GM19035 (cell line): ENCODE measurements at regions not wholly inside any gene's neighbourhood (a gene's known extent, or its start where the extent isn't known, plus 50 kb on each side); places are given as distances from the start of the nearest gene placed in this dataset.
"Not testable (repeated sequence)": the region's sequence is repeated elsewhere in the genome, so short reads cannot be mapped to it uniquely, and the experiment has no call there.

Experiments
- ATAC-seq: cut with Tn5 transposase; IDR thresholded peaks from one replicate; pipeline ENCODE4 v1.9.1; 2021; ENCODE audit not compliant: unreplicated experiment

GRCh38 chr7:23931633-23932032, 221.6 kb downstream of the STK31 start:
- no peak for ATAC-seq

DNA sequence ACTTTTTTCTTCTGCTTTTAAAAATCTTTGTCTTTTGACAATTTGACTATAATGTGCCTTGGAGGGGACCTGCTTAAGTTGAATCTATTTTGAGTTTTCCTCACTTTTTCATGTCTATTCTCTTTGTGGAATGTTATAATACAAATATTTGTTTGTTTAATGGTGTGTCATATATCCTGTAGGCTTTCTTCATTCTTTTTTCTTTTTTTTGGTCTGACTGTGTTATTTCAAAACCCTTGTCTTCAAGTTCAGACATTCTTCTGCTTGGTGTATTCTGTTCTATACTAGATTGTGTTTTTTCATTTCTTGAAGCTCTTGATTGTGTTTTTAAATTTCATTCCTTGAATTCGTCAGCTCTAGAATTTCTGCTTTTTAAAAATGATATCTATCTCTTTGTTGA, 228.2 kb downstream of the STK31 start:
- no peak for ATAC-seq

- ATAC-seq = peak; percentile 78
These were observed 229.0 kb downstream of the STK31 start for GRCh38 chr7:23938937-23939552.

GRCh38 chr7:23939747-23940146, 229.7 kb downstream of the STK31 start:
- ATAC-seq = not testable (repeated sequence)

GRCh38 chr7:23941551-23941950, 231.5 kb downstream of the STK31 start:
- ATAC-seq = no peak

- no peak for ATAC-seq
These were observed 232.0 kb downstream of the STK31 start for GRCh38 chr7:23942032-23942431.

DNA sequence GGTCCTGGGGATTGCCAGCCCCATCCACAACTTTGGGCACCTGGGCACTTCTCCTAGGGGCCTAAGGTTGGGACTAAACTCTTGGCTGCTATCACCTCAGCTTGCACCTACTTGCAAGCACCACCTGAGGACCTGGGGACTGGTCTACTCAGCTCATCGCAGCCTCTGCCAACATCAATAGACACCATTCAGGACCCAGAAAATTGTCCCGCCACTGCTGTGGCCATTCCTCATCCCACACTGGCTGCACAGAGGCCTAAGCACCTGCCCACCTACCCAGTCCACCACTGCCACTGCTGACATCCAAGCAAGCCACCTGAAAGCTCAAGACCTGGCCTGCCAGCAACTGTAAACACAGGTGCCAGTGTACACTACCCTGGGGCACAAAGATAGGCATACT, 234.1 kb downstream of the STK31 start:
- no peak for ATAC-seq

DNA sequence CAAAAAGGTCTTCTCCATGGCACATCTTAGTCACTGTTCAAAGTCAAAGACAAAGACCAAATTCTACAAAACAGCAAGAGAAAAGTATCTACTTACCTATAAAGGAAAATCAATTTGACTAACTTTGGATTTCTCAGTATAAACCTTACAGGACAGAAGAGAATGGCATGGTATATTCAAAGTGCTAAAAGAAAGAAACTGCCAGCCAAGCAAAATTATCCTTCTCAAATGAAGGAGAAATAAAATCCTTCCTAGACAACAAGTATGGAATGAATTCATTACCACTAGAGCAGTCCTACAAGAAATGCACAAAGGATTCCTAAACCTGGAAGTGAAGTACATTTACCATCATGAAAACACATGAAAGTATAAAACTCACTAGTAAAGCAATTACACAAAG, 235.5 kb downstream of the STK31 start:
- no peak for ATAC-seq

GRCh38 chr7:23955145-23955544, 245.1 kb downstream of the STK31 start:
- no peak for ATAC-seq

GRCh38 chr7:23955600-23956149, 245.7 kb downstream of the STK31 start:
- no peak for ATAC-seq

- ATAC-seq = no peak
These were observed 247.0 kb downstream of the STK31 start for GRCh38 chr7:23956772-23957576.

- ATAC-seq = no peak
These were observed 249.8 kb downstream of the STK31 start for GRCh38 chr7:23959821-23960220.

- no peak for ATAC-seq
These were observed 250.3 kb downstream of the STK31 start for GRCh38 chr7:23960361-23960760.

- no peak for ATAC-seq
These were observed 253.6 kb downstream of the STK31 start for GRCh38 chr7:23963461-23964165.

DNA sequence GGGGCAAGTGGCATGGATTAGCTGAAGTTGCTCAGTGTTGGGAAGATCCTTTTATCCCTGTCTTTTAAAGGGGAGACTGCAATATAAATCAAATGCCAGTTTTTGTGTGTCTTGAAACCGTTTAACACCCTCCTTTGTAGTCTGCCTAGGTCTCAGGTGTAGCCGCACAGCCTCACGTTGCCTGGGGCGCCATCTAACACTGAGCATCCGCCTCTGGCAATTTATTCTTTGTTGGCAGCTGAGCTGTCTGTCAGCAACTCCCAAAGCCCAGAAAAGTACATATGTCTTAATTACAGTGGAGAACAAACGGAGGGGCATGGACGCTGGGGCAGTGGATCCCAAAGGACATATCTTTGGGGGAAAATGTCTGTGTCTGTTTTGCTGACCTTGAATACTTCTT, 254.7 kb downstream of the STK31 start:
- ATAC-seq = no peak

- ATAC-seq = no peak
These were observed 255.3 kb downstream of the STK31 start for GRCh38 chr7:23965296-23965695.

GRCh38 chr7:23966941-23967340, 256.9 kb downstream of the STK31 start:
- no peak for ATAC-seq

DNA sequence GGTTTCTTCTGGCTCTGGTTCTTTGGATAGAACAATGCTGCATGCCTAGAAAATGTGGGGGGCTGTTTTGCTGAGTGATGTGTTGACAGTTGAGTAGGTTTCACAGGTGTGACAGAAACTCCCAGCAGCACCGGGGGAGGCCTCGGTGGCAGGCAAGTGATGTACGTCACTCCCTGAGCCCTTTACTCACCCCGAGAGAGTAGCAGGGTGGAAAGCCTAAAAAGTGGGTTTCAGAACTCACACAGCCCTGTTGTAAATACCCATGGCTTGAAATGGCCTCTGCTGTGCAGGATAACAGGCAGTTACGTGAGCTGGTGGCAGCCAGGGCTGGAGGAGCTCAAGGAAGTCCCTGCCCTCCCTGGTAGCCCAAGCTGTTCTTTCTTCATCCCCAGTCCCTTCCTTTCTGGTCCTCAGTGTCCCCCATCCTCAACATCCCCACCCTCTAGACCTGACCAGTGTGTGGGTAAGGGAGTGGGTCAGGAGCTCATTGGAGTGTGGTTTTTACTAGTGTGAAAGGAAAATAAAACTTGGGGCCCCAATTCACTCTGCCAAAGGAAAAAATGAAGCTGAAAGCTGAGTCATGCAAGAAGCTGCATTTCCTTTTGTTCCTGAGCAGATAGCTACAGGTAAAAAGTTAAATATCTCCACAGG, 258.1 kb downstream of the STK31 start:
- no peak for ATAC-seq

- no peak for ATAC-seq
These were observed 258.8 kb downstream of the STK31 start for GRCh38 chr7:23968791-23969190.

DNA sequence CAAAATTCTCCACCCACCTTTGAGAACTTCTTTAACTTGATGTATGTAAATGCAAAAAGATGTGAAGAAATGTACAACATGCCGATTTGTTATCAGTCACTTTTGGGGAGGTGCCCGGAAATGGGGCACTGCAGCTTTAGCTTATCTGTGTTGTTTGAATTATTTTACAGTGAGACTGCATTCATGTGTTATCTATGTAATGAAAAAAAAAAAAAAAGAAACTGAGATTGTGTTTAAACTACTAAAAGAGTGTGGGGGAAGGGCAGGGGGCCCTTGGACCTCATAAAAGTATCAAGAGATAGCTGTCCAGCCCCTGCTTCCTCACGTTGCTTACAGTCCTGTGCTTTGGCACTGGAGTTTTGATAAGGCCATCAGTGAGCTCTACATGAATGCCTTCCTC, 259.4 kb downstream of the STK31 start:
- no peak for ATAC-seq

DNA sequence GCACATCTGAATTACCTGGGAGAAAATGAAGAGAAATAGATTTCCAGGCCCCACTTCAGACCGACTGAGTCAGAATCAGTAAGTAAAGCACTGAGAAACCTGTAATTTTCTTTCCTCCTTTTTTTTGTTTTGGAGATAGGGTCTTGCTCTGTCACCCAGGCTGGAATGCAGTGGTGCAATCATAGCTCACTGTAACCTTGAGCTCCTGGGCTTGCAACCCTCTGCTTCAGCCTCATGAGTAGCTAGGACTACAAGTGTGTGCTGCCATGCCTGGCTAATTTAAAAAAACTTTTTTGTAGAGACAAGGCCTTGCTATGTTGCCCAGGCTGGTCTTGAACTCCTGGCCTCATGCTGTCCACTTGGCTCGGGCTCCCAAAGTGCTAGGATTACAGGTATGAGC, 260.2 kb downstream of the STK31 start:
- ATAC-seq = no peak
